ENCODE measurements at regions not wholly inside any gene's neighbourhood (a gene's known extent, or its start where the extent isn't known, plus 50 kb on each side); places are given as distances from the start of the nearest gene placed in this dataset.

GRCh38 chr18:65329010-65329409 is 421.8 kb upstream of the CDH7 start:
- H3K9me3 Mint-ChIP-seq = no peaks in the 10 kb centered on the region
- POLR2A ChIA-PET = no interaction called here
- H3K27ac Mint-ChIP-seq = no peak overlapping the region
- no peaks in the 10 kb centered on the region for H3K36me3 Mint-ChIP-seq
- H3K27me3 Mint-ChIP-seq (ENCODE audit: low read depth) = no peaks in the 10 kb centered on the region
- no peak for DNase-seq (ENCODE audit: low spot score)
- CTCF ChIA-PET = no interaction called here
- no peak for TF ChIP-seq TP53 (CRISPR knock-in tag; IDR thresholded peaks at IDR 0.05)
- no peaks in the 10 kb centered on the region for H3K4me1 Mint-ChIP-seq
- H3K4me3 Mint-ChIP-seq = no peak overlapping the region
- no peak for ATAC-seq

GRCh38 chr18:65326805-65327204 is 424.0 kb upstream of the CDH7 start:
- H3K4me1 Mint-ChIP-seq = no peaks in the 10 kb centered on the region
- no peaks in the 10 kb centered on the region for H3K9me3 Mint-ChIP-seq
- TF ChIP-seq JAZF1 (CRISPR knock-in tag; IDR thresholded peaks at IDR 0.05) (no peak), STAT6 (CRISPR knock-in tag; conservative IDR thresholded peaks at IDR 0.05; ENCODE audit: low read depth) (no peak), NFYB (CRISPR knock-in tag; conservative IDR thresholded peaks at IDR 0.05; ENCODE audit: low read depth) (no peak), ESRRA (CRISPR knock-in tag; IDR thresholded peaks at IDR 0.05; ENCODE audit: borderline replicate concordance) (no peak), EMX1 (CRISPR knock-in tag; IDR thresholded peaks at IDR 0.05) (no peak), FOXP1 (CRISPR knock-in tag; IDR thresholded peaks at IDR 0.05; ENCODE audit: borderline replicate concordance) (no peak), GTF2I (CRISPR knock-in tag; conservative IDR thresholded peaks at IDR 0.05) (no peak), ARID4B (CRISPR knock-in tag; IDR thresholded peaks at IDR 0.05; ENCODE audit: borderline replicate concordance) (no peak), IRF2 (CRISPR knock-in tag; IDR thresholded peaks at IDR 0.05; ENCODE audit: borderline replicate concordance, low read depth) (no peak), PRRX2 (CRISPR knock-in tag; IDR thresholded peaks at IDR 0.05) (no peak), CREM (CRISPR knock-in tag; IDR thresholded peaks at IDR 0.05) (no peak), NR2C2 (CRISPR knock-in tag; IDR thresholded peaks at IDR 0.05) (no peak), MYBL2 (CRISPR knock-in tag; IDR thresholded peaks at IDR 0.05) (no peak), E2F4 (CRISPR knock-in tag; IDR thresholded peaks at IDR 0.05; ENCODE audit: borderline replicate concordance, low read depth) (no peak), ZNF121 (CRISPR knock-in tag; IDR thresholded peaks at IDR 0.05) (no peak), PREB (CRISPR knock-in tag; IDR thresholded peaks at IDR 0.05; ENCODE audit: borderline replicate concordance) (no peak), USF2 (CRISPR knock-in tag; IDR thresholded peaks at IDR 0.05) (no peak)
- ChIA-PET CTCF (no interaction called here), POLR2A (no interaction called here)
- DNase-seq (ENCODE audit: low spot score) = no peak
- no peak overlapping the region for H3K4me3 Mint-ChIP-seq
- H3K27me3 Mint-ChIP-seq (ENCODE audit: low read depth) = no peaks in the 10 kb centered on the region
- H3K27ac Mint-ChIP-seq = no peak overlapping the region
- no peaks in the 10 kb centered on the region for H3K36me3 Mint-ChIP-seq
- no peak for ATAC-seq
